B cell (primary cell): ENCODE measurements at regions not wholly inside any gene's neighbourhood (a gene's known extent, or its start where the extent isn't known, plus 50 kb on each side); places are given as distances from the start of the nearest gene placed in this dataset.
A peak's percentile ranks its signal among the peaks of the same experiment; 100 is the strongest.

Source experiments
- ATAC-seq: fragments of 200-7000 bp; cut with Tn5 transposase; one replicate; pipeline ENCODE4 v1.10.0; 2021; ENCODE audit warnings: low read depth, mild to moderate bottlenecking, moderate number of reproducible peaks, moderate library complexity
- CTCF ChIA-PET: fragments of 350-600 bp; sonication (Branson Sonifier 250); formaldehyde crosslinking; loops from one replicate; lab custom pipeline; 2021; ENCODE audit warnings: antibody characterized with exemption, inconsistent platforms; lab: Charles Lee
- POLR2A ChIA-PET: fragments of 350-600 bp; sonication (Branson Sonifier 250); formaldehyde crosslinking; loops from one replicate; lab custom pipeline; 2021; ENCODE audit warnings: antibody characterized with exemption; lab: Charles Lee
- DNase-seq: peaks from one replicate; pipeline ENCODE4 v3.0.0; 2013
- H2AFZ ChIP-seq: 2 replicates; pipeline ENCODE4 v1.6.1; 2012; ENCODE audit warnings: mild to moderate bottlenecking, low read depth, low read length; ENCODE audit not compliant: insufficient read depth, poor library complexity, severe bottlenecking
- H3K27ac ChIP-seq, 2 donors: 1 replicate in 1 of 2; 2 replicates in 1 of 2; pipeline ENCODE4 v1.5.1; 2012 to 2013; ENCODE audit warnings: low read length in 2 of 2, mild to moderate bottlenecking in 2 of 2, moderate library complexity in 1 of 2
- H3K27me3 ChIP-seq, 4 experiments: fragments of 200-600 bp in 1 of 4; sonication (generic) in 1 of 4; replicated peaks in 1 of 4; 1 replicate in 2 of 4; 2 replicates in 2 of 4; pipeline versions ENCODE4 v1.6.1 to v1.7.0; 2013 to 2016; ENCODE audit warnings: low read length in 3 of 4, mild to moderate bottlenecking in 2 of 4, mixed read lengths in 1 of 4, moderate library complexity in 1 of 4; ENCODE audit not compliant: insufficient read depth in 4 of 4, control insufficient read depth in 3 of 4; ENCODE audit errors: control extremely low read depth in 1 of 4
- H3K36me3 ChIP-seq, 2 experiments: replicated peaks in 1 of 2; 1 replicate in 1 of 2; 2 replicates in 1 of 2; pipeline versions ENCODE4 v1.6.1 to v1.7.1; 2013; ENCODE audit warnings: low read length in 1 of 2; ENCODE audit not compliant: insufficient read depth in 2 of 2, control insufficient read depth in 1 of 2; ENCODE audit errors: control extremely low read depth in 1 of 2, extremely low read depth in 1 of 2
- H3K4me1 ChIP-seq, 2 donors: fragments of 200-600 bp in 1 of 2; sonication (generic) in 1 of 2; 1 replicate in 1 of 2; 2 replicates in 1 of 2; pipeline versions ENCODE4 v1.5.1 to v1.6.1; 2013 to 2017; ENCODE audit warnings: low read length in 2 of 2; ENCODE audit not compliant: control insufficient read depth in 2 of 2, insufficient read depth in 2 of 2
- H3K4me2 ChIP-seq: replicated peaks from 2 replicates; pipeline ENCODE3; 2012; ENCODE audit warnings: mild to moderate bottlenecking, low read depth, low read length; ENCODE audit not compliant: poor library complexity, severe bottlenecking
- H3K4me3 ChIP-seq, 5 experiments: fragments of 200-600 bp in 1 of 5; sonication (generic) in 1 of 5; 1 replicate in 3 of 5; 2 replicates in 2 of 5; pipeline versions ENCODE4 v1.5.1 to v1.7.0; 2011 to 2016; ENCODE audit warnings: low read length in 4 of 5, mild to moderate bottlenecking in 4 of 5, low read depth in 2 of 5, control low read depth in 1 of 5, moderate library complexity in 1 of 5; ENCODE audit not compliant: insufficient read depth in 1 of 5; ENCODE audit errors: control extremely low read depth in 1 of 5, extremely low read depth in 1 of 5
- H3K79me2 ChIP-seq: fragments of 200-600 bp; sonication (generic); one replicate; pipeline ENCODE4 v1.6.0; 2016; ENCODE audit warnings: low read length; ENCODE audit not compliant: control insufficient read depth, insufficient read depth
- H3K9ac ChIP-seq: fragments of 200-600 bp; sonication (generic); 2 replicates; pipeline ENCODE4 v1.6.1; 2017; ENCODE audit warnings: mild to moderate bottlenecking, low read length, moderate library complexity
- H3K9me3 ChIP-seq, 3 donors: one replicate each; pipeline versions ENCODE4 v1.6.1 to v1.7.1; 2013; ENCODE audit warnings: low read length in 2 of 3; ENCODE audit not compliant: control insufficient read depth in 2 of 3, insufficient read depth in 1 of 3; ENCODE audit errors: control extremely low read depth in 1 of 3
- H4K20me1 ChIP-seq: 2 replicates; pipeline ENCODE4 v1.6.0; 2012; ENCODE audit warnings: mild to moderate bottlenecking, low read length; ENCODE audit not compliant: insufficient read depth, control insufficient read depth, poor library complexity, severe bottlenecking
- H3K27ac Mint-ChIP-seq: one replicate; pipeline ENCODE4 v1.8.0; 2021; ENCODE audit warnings: mixed read lengths
- H3K27me3 Mint-ChIP-seq: one replicate; pipeline ENCODE4 v1.8.0; 2021; ENCODE audit warnings: mixed read lengths
- H3K4me1 Mint-ChIP-seq: one replicate; pipeline ENCODE4 v1.8.0; 2021; ENCODE audit warnings: mixed read lengths
- H3K4me3 Mint-ChIP-seq: one replicate; pipeline ENCODE4 v1.8.0; 2021; ENCODE audit warnings: mixed read lengths
- H3K9me3 Mint-ChIP-seq: one replicate; pipeline ENCODE4 v1.8.0; 2022; ENCODE audit warnings: mixed read lengths; ENCODE audit not compliant: insufficient read depth
- CTCF ChIP-seq: fragments of 200-600 bp; IDR thresholded peaks from one replicate; pipeline ENCODE4 v1.8.0; 2022; ENCODE audit warnings: antibody characterized with exemption, mild to moderate bottlenecking
- EZH2 ChIP-seq: IDR thresholded peaks from 2 replicates; pipeline ENCODE4 v1.6.1; 2012; ENCODE audit warnings: borderline replicate concordance, low read depth, mild to moderate bottlenecking, moderate library complexity, low read length; ENCODE audit not compliant: insufficient read depth, poor library complexity, severe bottlenecking
- WGBS: methylation state at CpG from one replicate; pipeline ENCODE4 v1.1.5; 2013; ENCODE audit warnings: missing lambda C conversion rate; ENCODE audit not compliant: insufficient coverage; 5-methylcytosine and 5-hydroxymethylcytosine counted together
- intact Hi-C: fragments of 100-400 bp; cut with micrococcal nuclease; formaldehyde crosslinking; loops from one replicate; pipeline ENCODE4 v1.10.0; 2022

GRCh38 chr18:67104700-67105284 lies 411.7 kb downstream of the DSEL start:
- DNase-seq (peak; percentile 3), ATAC-seq (no peak)
- H3K79me2 ChIP-seq, result no peaks in the 10 kb centered on the region
- H4K20me1 ChIP-seq, result no peaks in the 10 kb centered on the region
- H3K4me1 ChIP-seq, result no peaks in the 10 kb centered on the region
- Mint-ChIP-seq H3K9me3 (no peaks in the 10 kb centered on the region), H3K27me3 (no peaks in the 10 kb centered on the region), H3K4me3 (no peak overlapping the region), H3K4me1 (no peaks in the 10 kb centered on the region), H3K27ac (no peak overlapping the region)
- TF ChIP-seq EZH2, result no peak
- TF ChIP-seq CTCF, result no peak
- intact Hi-C loops, result no loop called here
- H3K4me2 ChIP-seq, result no peak overlapping the region
- POLR2A ChIA-PET, result no interaction called here
- no peak overlapping the region for H3K4me3 ChIP-seq
- no peaks in the 10 kb centered on the region for H3K9me3 ChIP-seq
- no peak overlapping the region for H3K27ac ChIP-seq
- H3K27me3 ChIP-seq, result no peaks in the 10 kb centered on the region
- H3K9ac ChIP-seq, result no peak overlapping the region
- H2AFZ ChIP-seq, result no peak overlapping the region
- no peaks in the 10 kb centered on the region for H3K36me3 ChIP-seq
- CTCF ChIA-PET, result interaction anchor here (0.8 kb wide), 1 partner anchor 96 kb away, joined by 3 read pairs; no protein-coding TSS in a partner anchor
- WGBS, result 34% methylated on average over 5 of the region's 7 CpGs

GRCh38 chr18:67094123-67094522 lies 422.4 kb downstream of the DSEL start:
- Histone ChIP-seq H4K20me1 (no peaks in the 10 kb centered on the region), H3K27me3 (no peaks in the 10 kb centered on the region)
- no CpG with 5 or more reads among the region's 2 CpGs for WGBS

More at GRCh38 chr18:67094123-67094522, 422.4 kb downstream of the DSEL start:
- H3K4me1 Mint-ChIP-seq, result no peaks in the 10 kb centered on the region
- H3K4me2 ChIP-seq, result no peak overlapping the region
- ATAC-seq, result no peak
- H3K27ac Mint-ChIP-seq, result no peak overlapping the region
- H3K27me3 Mint-ChIP-seq, result no peaks in the 10 kb centered on the region
- no peaks in the 10 kb centered on the region for H3K79me2 ChIP-seq
- ChIA-PET CTCF (no interaction called here), POLR2A (no interaction called here)
- intact Hi-C loops, result no loop called here
- no peak overlapping the region for H3K9ac ChIP-seq
- TF ChIP-seq CTCF, result no peak
- TF ChIP-seq EZH2, result no peak
- H3K27ac ChIP-seq, result no peak overlapping the region
- no peak for DNase-seq
- H3K4me3 ChIP-seq, result no peak overlapping the region
- no peak overlapping the region for H2AFZ ChIP-seq
- no peak overlapping the region for H3K4me3 Mint-ChIP-seq
- H3K36me3 ChIP-seq, result no peaks in the 10 kb centered on the region
- no peaks in the 10 kb centered on the region for H3K9me3 ChIP-seq
- no peaks in the 10 kb centered on the region for H3K4me1 ChIP-seq
- no peaks in the 10 kb centered on the region for H3K9me3 Mint-ChIP-seq
